Ishikawa (cell line): ENCODE measurements at regions not wholly inside any gene's neighbourhood (a gene's known extent, or its start where the extent isn't known, plus 50 kb on each side); places are given as distances from the start of the nearest gene placed in this dataset.
A peak's percentile ranks its signal among the peaks of the same experiment; 100 is the strongest.

ENCODE experiments used
- CEBPB ChIP-seq: IDR thresholded peaks from 2 replicates; pipeline ENCODE4 v1.6.1; 2012
- CREB1 ChIP-seq: IDR thresholded peaks from 2 replicates; pipeline ENCODE4 v1.6.1; 2012; ENCODE audit warnings: low read depth
- EGR1 ChIP-seq: IDR thresholded peaks from 2 replicates; pipeline ENCODE4 v1.6.1; 2012
- EP300 ChIP-seq: IDR thresholded peaks from 2 replicates; pipeline ENCODE4 v1.6.1; 2012; ENCODE audit warnings: borderline replicate concordance
- FOXM1 ChIP-seq: IDR thresholded peaks from 2 replicates; pipeline ENCODE4 v1.6.1; 2012; ENCODE audit warnings: low read depth, borderline replicate concordance
- MAX ChIP-seq: IDR thresholded peaks from 2 replicates; pipeline ENCODE4 v1.6.1; 2012
- NFIC ChIP-seq: IDR thresholded peaks from 2 replicates; pipeline ENCODE4 v1.6.1; 2012
- RAD21 ChIP-seq: IDR thresholded peaks from 2 replicates; pipeline ENCODE4 v1.6.1; 2012; ENCODE audit warnings: low read depth
- TAF1 ChIP-seq: IDR thresholded peaks from 2 replicates; pipeline ENCODE4 v1.6.1; 2012; ENCODE audit warnings: low read depth, mild to moderate bottlenecking
- TCF12 ChIP-seq: IDR thresholded peaks from 2 replicates; pipeline ENCODE4 v1.6.1; 2012; ENCODE audit warnings: low read depth
- TEAD4 ChIP-seq: IDR thresholded peaks from 2 replicates; pipeline ENCODE4 v1.6.1; 2012
- USF1 ChIP-seq: IDR thresholded peaks from 2 replicates; pipeline ENCODE4 v1.6.1; 2012
- YY1 ChIP-seq: IDR thresholded peaks from 2 replicates; pipeline ENCODE4 v1.6.1; 2012; ENCODE audit warnings: low read depth
- ZBTB7A ChIP-seq: IDR thresholded peaks from 2 replicates; pipeline ENCODE4 v1.6.1; 2012; ENCODE audit warnings: low read depth
- TF ChIP-seq, protein P1 (sequence below): IDR thresholded peaks from 2 replicates; pipeline ENCODE4 v1.6.1; 2012; ENCODE audit warnings: low read depth, mild to moderate bottlenecking

GRCh38 chr11:135031205-135031989, 619.4 kb upstream of the B3GAT1 start:
- TF ChIP-seq YY1 = no peak
- TF ChIP-seq NFIC = no peak
- no peak for TF ChIP-seq EGR1
- TF ChIP-seq TAF1 = no peak
- TF ChIP-seq EP300 = no peak

- TF ChIP-seq EGR1 (no peak), ZBTB7A (no peak), NFIC (no peak), TAF1 (no peak), RAD21 (no peak), TEAD4 (no peak), YY1 (no peak)
- TF ChIP-seq, protein P1, sequence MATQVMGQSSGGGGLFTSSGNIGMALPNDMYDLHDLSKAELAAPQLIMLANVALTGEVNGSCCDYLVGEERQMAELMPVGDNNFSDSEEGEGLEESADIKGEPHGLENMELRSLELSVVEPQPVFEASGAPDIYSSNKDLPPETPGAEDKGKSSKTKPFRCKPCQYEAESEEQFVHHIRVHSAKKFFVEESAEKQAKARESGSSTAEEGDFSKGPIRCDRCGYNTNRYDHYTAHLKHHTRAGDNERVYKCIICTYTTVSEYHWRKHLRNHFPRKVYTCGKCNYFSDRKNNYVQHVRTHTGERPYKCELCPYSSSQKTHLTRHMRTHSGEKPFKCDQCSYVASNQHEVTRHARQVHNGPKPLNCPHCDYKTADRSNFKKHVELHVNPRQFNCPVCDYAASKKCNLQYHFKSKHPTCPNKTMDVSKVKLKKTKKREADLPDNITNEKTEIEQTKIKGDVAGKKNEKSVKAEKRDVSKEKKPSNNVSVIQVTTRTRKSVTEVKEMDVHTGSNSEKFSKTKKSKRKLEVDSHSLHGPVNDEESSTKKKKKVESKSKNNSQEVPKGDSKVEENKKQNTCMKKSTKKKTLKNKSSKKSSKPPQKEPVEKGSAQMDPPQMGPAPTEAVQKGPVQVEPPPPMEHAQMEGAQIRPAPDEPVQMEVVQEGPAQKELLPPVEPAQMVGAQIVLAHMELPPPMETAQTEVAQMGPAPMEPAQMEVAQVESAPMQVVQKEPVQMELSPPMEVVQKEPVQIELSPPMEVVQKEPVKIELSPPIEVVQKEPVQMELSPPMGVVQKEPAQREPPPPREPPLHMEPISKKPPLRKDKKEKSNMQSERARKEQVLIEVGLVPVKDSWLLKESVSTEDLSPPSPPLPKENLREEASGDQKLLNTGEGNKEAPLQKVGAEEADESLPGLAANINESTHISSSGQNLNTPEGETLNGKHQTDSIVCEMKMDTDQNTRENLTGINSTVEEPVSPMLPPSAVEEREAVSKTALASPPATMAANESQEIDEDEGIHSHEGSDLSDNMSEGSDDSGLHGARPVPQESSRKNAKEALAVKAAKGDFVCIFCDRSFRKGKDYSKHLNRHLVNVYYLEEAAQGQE = peak; percentile 91
Measured at GRCh38 chr11:135027461-135027860, 615.4 kb upstream of the B3GAT1 start.

DNA sequence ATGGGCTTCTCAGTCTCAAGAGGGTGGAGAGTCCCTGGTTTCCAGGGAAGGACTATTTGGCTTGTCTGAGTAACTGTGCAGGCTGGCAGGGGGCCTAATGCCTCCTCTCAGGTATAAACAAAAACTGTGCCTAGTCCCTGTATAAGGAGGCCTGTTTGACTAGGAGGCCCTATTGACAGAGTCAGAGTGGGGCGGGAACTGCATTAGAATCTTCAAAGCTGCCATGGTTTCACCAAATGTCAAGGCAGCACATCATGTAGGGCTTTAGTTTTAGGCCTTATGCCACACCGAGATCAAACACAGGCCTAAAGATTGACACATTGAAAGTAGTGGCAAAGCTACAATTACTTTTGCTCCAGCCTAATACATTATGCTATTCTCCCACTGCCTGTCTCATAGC, 611.5 kb upstream of the B3GAT1 start:
- TF ChIP-seq CREB1 (no peak), RAD21 (no peak), EP300 (no peak), EGR1 (no peak), TAF1 (no peak), YY1 (no peak), TCF12 (no peak), NFIC (no peak), CEBPB (no peak), ZBTB7A (no peak)
- TF ChIP-seq, protein P1 = no peak

- TF ChIP-seq EGR1 (no peak), NFIC (no peak), CEBPB (no peak), ZBTB7A (no peak), TCF12 (no peak), RAD21 (no peak), EP300 (no peak), YY1 (no peak), TEAD4 (no peak), TAF1 (no peak), MAX (no peak), USF1 (no peak), FOXM1 (no peak), CREB1 (no peak)
- TF ChIP-seq, protein P1 = no peak
Measured at GRCh38 chr11:135022454-135022853, 610.4 kb upstream of the B3GAT1 start.

DNA sequence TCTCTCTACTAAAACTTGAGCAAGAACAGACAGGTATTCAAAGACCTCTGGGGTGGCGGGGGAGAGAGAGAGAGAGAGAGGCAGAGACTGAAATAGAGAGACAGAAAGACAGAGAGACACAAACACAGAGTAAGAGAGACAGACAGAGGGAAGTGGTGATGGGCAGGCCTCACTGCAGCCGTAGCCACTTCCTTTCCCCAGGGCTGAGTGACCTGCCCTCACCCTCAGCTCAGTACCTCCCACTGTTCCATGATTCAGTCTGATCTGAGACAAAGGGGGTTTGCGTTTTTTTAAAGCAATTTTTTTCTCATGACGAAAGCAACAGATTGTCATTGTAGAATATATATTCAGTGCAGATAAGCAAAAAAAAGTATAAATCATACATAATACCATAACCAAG, 607.9 kb upstream of the B3GAT1 start:
- TF ChIP-seq ZBTB7A (no peak), EP300 (no peak), MAX (no peak), TEAD4 (no peak), CREB1 (no peak), TCF12 (no peak)
